Liver (tissue), 7 donors: ENCODE measurements at regions not wholly inside any gene's neighbourhood (a gene's known extent, or its start where the extent isn't known, plus 50 kb on each side); places are given as distances from the start of the nearest gene placed in this dataset.

ENCODE experiments used
- DNase-seq: peaks from one replicate; pipeline ENCODE4 v3.0.0-alpha.2; 2017; ENCODE audit warnings: low spot score
- H3K27ac ChIP-seq, 2 donors: one replicate each; pipeline ENCODE4 v1.7.0; 2013; ENCODE audit warnings: inconsistent platforms in 2 of 2, low read length in 2 of 2, control low read depth in 1 of 2, low read depth in 1 of 2, mild to moderate bottlenecking in 1 of 2
- H3K27me3 ChIP-seq, 4 donors: one replicate each; pipeline versions ENCODE4 v1.6.1 to v1.7.0; 2013; ENCODE audit warnings: low read length in 3 of 4, inconsistent platforms in 1 of 4, mild to moderate bottlenecking in 1 of 4, moderate library complexity in 1 of 4; ENCODE audit not compliant: control insufficient read depth in 4 of 4, insufficient read depth in 4 of 4
- H3K36me3 ChIP-seq, 4 donors: one replicate each; pipeline versions ENCODE4 v1.6.1 to v1.7.0; 2013; ENCODE audit warnings: low read length in 3 of 4, mild to moderate bottlenecking in 3 of 4, low read depth in 1 of 4, moderate library complexity in 1 of 4; ENCODE audit not compliant: control insufficient read depth in 4 of 4, insufficient read depth in 3 of 4
- H3K4me1 ChIP-seq, 4 donors: one replicate each; pipeline versions ENCODE4 v1.6.1 to v1.7.0; 2013; ENCODE audit warnings: low read length in 3 of 4, mild to moderate bottlenecking in 3 of 4, moderate library complexity in 1 of 4; ENCODE audit not compliant: control insufficient read depth in 4 of 4, insufficient read depth in 4 of 4
- H3K4me3 ChIP-seq, 3 donors: one replicate each; pipeline versions ENCODE4 v1.6.1 to v1.7.0; 2013; ENCODE audit warnings: low read length in 3 of 3, control low read depth in 1 of 3, low read depth in 1 of 3, mild to moderate bottlenecking in 1 of 3
- H3K9ac ChIP-seq, 2 donors: one replicate each; pipeline ENCODE4 v1.7.0; 2013; ENCODE audit warnings: low read length in 2 of 2, mild to moderate bottlenecking in 2 of 2, moderate library complexity in 2 of 2, control low read depth in 1 of 2, low read depth in 1 of 2
- H3K9me3 ChIP-seq, 4 donors: one replicate each; pipeline versions ENCODE4 v1.6.1 to v1.7.0; 2013; ENCODE audit warnings: low read length in 3 of 4; ENCODE audit not compliant: control insufficient read depth in 4 of 4
- ATF3 ChIP-seq: IDR thresholded peaks from 2 replicates; pipeline ENCODE4 v1.6.1; 2016; ENCODE audit warnings: antibody characterized with exemption
- EGR1 ChIP-seq, 2 donors: IDR thresholded peaks; 2 replicates each; pipeline ENCODE4 v1.6.1; 2016 to 2018; ENCODE audit warnings: antibody characterized with exemption in 2 of 2, low read depth in 2 of 2
- FOXA1 ChIP-seq: IDR thresholded peaks from 2 replicates; pipeline ENCODE4 v1.6.1; 2016; ENCODE audit warnings: antibody characterized with exemption
- FOXA2 ChIP-seq: IDR thresholded peaks from 2 replicates; pipeline ENCODE4 v1.6.1; 2016; ENCODE audit warnings: antibody characterized with exemption
- GABPA ChIP-seq, 2 donors: IDR thresholded peaks in 1 of 2; conservative IDR thresholded peaks in 1 of 2; 2 replicates each; pipeline ENCODE4 v1.6.1; 2016; ENCODE audit warnings: antibody characterized with exemption in 2 of 2, mild to moderate bottlenecking in 1 of 2, moderate library complexity in 1 of 2
- HNF4A ChIP-seq, 2 donors: conservative IDR thresholded peaks; 2 replicates each; pipeline ENCODE4 v1.6.1; 2016; ENCODE audit warnings: antibody characterized with exemption in 2 of 2, mild to moderate bottlenecking in 2 of 2
- HNF4G ChIP-seq: IDR thresholded peaks from 2 replicates; pipeline ENCODE4 v1.6.1; 2016; ENCODE audit warnings: antibody characterized with exemption
- JUND ChIP-seq, 2 donors: IDR thresholded peaks; 2 replicates each; pipeline ENCODE4 v1.6.1; 2016; ENCODE audit warnings: antibody characterized with exemption in 2 of 2
- MAX ChIP-seq: IDR thresholded peaks from 2 replicates; pipeline ENCODE4 v1.6.1; 2016; ENCODE audit warnings: antibody characterized with exemption
- NR2F2 ChIP-seq: IDR thresholded peaks from 2 replicates; pipeline ENCODE4 v1.6.1; 2016; ENCODE audit warnings: antibody characterized with exemption
- RAD21 ChIP-seq, 2 donors: IDR thresholded peaks; 2 replicates each; pipeline ENCODE4 v1.6.1; 2016; ENCODE audit warnings: antibody characterized with exemption in 2 of 2, mild to moderate bottlenecking in 2 of 2
- REST ChIP-seq: IDR thresholded peaks from 2 replicates; pipeline ENCODE4 v1.6.1; 2016; ENCODE audit warnings: antibody characterized with exemption, mild to moderate bottlenecking
- RXRA ChIP-seq, 2 donors: IDR thresholded peaks; 2 replicates each; pipeline ENCODE4 v1.6.1; 2017 to 2018; ENCODE audit warnings: antibody characterized with exemption in 2 of 2, mild to moderate bottlenecking in 1 of 2
- SP1 ChIP-seq: IDR thresholded peaks from 2 replicates; pipeline ENCODE4 v1.6.1; 2018; ENCODE audit warnings: antibody characterized with exemption, mild to moderate bottlenecking
- TAF1 ChIP-seq: conservative IDR thresholded peaks from 2 replicates; pipeline ENCODE4 v1.6.1; 2016; ENCODE audit warnings: antibody characterized with exemption, mild to moderate bottlenecking
- YY1 ChIP-seq: IDR thresholded peaks from 2 replicates; pipeline ENCODE4 v1.6.1; 2016; ENCODE audit warnings: antibody characterized with exemption, mild to moderate bottlenecking
- ZBTB33 ChIP-seq: IDR thresholded peaks from 2 replicates; pipeline ENCODE4 v1.6.1; 2016; ENCODE audit warnings: antibody characterized with exemption
- WGBS: extraction: QIAGEN DNeasy Blood & Tissue Kit; methylation state at CpG from one replicate; pipeline ENCODE4 v1.1.7; 2013; 5-methylcytosine and 5-hydroxymethylcytosine counted together
- donor health status: healthy.
- donor health status: healthy.
- donor health status: healthy.
- donor health status: healthy.

- no peak for DNase-seq
- Histone ChIP-seq H3K9ac (no peak overlapping the region), H3K9me3 (peaks cover 0 to under 1% (median 0%) of the 10 kb centered on the region in 4 donors), H3K27ac (no peak overlapping the region), H3K36me3 (no peaks in the 10 kb centered on the region), H3K4me1 (peaks cover 4 to 19% (median 14%) of the 10 kb centered on the region in 4 donors), H3K27me3 (no peaks in the 10 kb centered on the region), H3K4me3 (no peak overlapping the region)
- WGBS = 93% methylated on average over 4 of the region's 4 CpGs
- TF ChIP-seq HNF4G (no peak), TAF1 (no peak)
Observed at GRCh38 chr4:184906480-184907097, 80.8 kb upstream of the ACSL1 start.

- TF ChIP-seq NR2F2 (no peak), EGR1 (IDR thresholded peaks at IDR 0.05; ENCODE audit: low read depth in 2 of 2) (no peak), GABPA (IDR thresholded peaks at IDR 0.05 in 1 of 2, conservative IDR thresholded peaks at IDR 0.05 in 1 of 2) (no peak), ZBTB33 (no peak), FOXA2 (no peak), SP1 (no peak), RAD21 (IDR thresholded peaks at IDR 0.05) (peak; percentile 51 to 62), HNF4A (conservative IDR thresholded peaks at IDR 0.05) (no peak), FOXA1 (no peak), RXRA (IDR thresholded peaks at IDR 0.05) (no peak), ATF3 (no peak), HNF4G (no peak), JUND (IDR thresholded peaks at IDR 0.05) (no peak), YY1 (peak; percentile 34), TAF1 (no peak), REST (no peak), MAX (no peak)
- Histone ChIP-seq H3K4me3 (no peak overlapping the region), H3K27ac (no peak overlapping the region), H3K27me3 (no peaks in the 10 kb centered on the region), H3K36me3 (no peaks in the 10 kb centered on the region), H3K9me3 (peaks cover 0 to 2% (median 0%) of the 10 kb centered on the region in 4 donors), H3K9ac (no peak overlapping the region), H3K4me1 (peaks cover 1 to 13% (median 8%) of the 10 kb centered on the region in 4 donors)
- DNase-seq = no peak
- WGBS = 92% methylated on average over 1 of the region's 1 CpG
Observed at GRCh38 chr4:184907216-184907615, 81.4 kb upstream of the ACSL1 start.
